Right lobe of liver (tissue), 4 donors: ENCODE measurements at regions not wholly inside any gene's neighbourhood (a gene's known extent, or its start where the extent isn't known, plus 50 kb on each side); places are given as distances from the start of the nearest gene placed in this dataset.
"Not testable (repeated sequence)": the region's sequence is repeated elsewhere in the genome, so short reads cannot be mapped to it uniquely, and the experiment has no call there.

Source experiments
- CTCF ChIP-seq, 4 donors: fragments of 200-600 bp in 3 of 4; fragments of 450-650 bp in 1 of 4; IDR thresholded peaks; one replicate each; pipeline versions ENCODE4 v1.5.1 to v1.8.0; 2016 to 2022; ENCODE audit warnings: antibody characterized with exemption in 4 of 4, mild to moderate bottlenecking in 2 of 4
- POLR2A ChIP-seq: fragments of 450-650 bp; IDR thresholded peaks from one replicate; pipeline ENCODE4 v1.6.1; 2017; ENCODE audit warnings: antibody characterized with exemption, mild to moderate bottlenecking
- donor health status: DM: no; HTN: no; CAD: no.
- donor health status: DM: no; HTN: no; CAD: no.
- donor health status: DM: no; HTN: yes; CAD: no.

GRCh38 chr12:58759745-58760144, 160.6 kb downstream of the LRIG3 start:
- not testable (repeated sequence) for TF ChIP-seq CTCF (IDR thresholded peaks at IDR 0.05); POLR2A
